Embryonic facial prominence (tissue), 1 donor: ENCODE measurements at regions not wholly inside any gene's neighbourhood (a gene's known extent, or its start where the extent isn't known, plus 50 kb on each side); places are given as distances from the start of the nearest gene placed in this dataset.

Experiments used
- DNase-seq: peaks from one replicate; pipeline ENCODE4 v3.0.0-alpha.2; 2016; ENCODE audit errors: extremely low spot score

DNA sequence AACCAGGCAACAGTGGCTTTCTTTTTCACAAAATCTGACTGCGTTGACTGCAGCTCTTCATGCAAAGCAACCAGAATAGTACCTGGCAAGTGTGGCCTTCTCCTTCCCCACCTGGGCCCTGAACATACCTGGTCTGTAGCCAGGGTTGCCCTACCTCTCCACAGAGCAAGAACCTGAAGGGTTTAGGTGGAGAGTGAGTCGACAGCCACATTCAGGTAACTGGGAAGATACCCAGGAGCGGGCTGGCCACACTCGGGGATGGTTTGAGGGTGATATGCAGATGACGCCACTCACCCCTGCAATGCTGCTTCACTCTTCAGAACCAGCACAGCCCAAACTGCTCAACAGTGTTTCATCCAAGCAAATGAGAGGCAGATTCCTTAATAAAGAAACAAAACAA lies 117.3 kb downstream of the TTC32 start:
- DNase-seq, result no peak

- DNase-seq, result no peak
Measured at GRCh38 chr2:19783935-19784334, 117.8 kb downstream of the TTC32 start.

GRCh38 chr2:19776941-19777514 lies 124.8 kb downstream of the TTC32 start:
- DNase-seq, result no peak

- DNase-seq, result no peak
Measured at GRCh38 chr2:19775838-19776237, 125.9 kb downstream of the TTC32 start.

DNA sequence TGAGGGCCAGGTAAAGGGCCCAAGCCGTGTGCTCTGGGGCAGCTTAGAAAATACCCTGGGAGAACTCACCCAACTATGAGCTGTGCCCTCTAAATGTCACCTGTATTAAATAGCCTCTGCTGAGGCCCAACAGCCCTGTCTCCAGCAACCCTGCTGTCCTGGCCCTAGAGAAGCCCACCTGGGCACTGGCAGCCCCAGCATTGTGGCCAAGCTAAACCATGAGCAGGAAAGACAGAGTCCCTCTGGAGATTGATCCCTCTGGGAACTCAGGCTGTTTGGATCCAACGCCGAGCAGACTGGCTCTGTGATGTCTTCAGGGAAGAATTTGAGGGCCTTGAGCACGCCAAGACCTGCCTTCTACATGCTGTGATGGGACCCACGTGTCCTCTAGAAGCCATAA lies 126.5 kb downstream of the TTC32 start:
- DNase-seq, result no peak

DNA sequence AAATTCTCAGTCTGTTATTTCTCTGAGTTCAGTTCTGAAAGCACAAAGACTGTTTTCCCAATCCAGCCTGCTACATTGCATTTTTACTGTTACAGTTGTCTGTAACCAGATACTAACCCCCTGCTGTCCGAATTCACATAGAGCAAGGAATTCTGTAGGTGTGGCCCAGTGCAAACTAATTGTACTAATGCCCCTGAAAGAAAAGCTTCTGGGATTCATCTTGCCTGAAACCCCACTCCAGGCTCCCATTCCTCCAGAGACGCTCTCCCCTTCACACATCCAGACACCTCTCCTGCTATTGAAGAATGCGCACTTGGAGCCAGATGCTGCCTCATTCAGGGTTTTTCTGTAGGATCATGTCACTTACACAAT lies 127.0 kb downstream of the TTC32 start:
- peak; percentile 45 for DNase-seq

- DNase-seq, result no peak
Measured at GRCh38 chr2:19772981-19773380, 128.8 kb downstream of the TTC32 start.

DNA sequence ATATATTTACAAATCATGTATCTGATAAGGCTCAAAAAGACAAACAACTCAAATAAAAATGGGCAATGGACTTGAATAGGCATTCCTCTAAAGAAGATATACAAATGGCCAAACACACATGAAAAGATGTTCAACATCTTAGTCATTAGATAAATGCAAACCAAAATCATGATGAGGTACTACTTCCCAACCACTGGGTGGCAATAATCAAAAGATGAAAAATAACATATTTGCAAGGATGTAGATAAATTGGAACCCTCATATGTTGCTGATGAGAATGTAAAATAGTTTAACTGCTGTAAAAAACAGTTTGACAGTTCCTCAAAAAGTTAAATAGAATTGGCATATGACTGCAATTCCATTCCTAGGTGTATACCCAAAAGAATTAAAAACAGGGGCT lies 132.3 kb downstream of the TTC32 start:
- no peak for DNase-seq

- DNase-seq, result no peak
Measured at GRCh38 chr2:19767899-19768298, 133.9 kb downstream of the TTC32 start.

DNA sequence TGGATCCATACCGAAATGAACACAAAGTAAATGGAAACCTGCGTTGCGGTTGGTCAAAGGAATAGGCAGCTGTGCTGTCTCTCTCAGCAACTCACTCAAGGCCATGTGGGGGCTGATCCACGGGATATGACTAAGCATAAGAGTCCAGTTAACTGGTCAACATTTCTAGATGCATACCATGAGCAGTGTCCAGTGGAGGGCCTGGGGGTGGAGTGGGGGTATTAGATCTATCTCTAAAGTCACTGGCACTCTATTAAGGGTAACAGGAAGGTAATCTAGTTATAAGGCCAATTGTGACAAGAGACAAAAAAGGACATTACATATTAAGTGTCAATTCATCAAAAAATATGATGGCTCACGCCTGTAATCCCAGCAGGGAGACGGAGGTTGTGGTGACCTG lies 136.8 kb downstream of the TTC32 start:
- DNase-seq, result no peak

DNA sequence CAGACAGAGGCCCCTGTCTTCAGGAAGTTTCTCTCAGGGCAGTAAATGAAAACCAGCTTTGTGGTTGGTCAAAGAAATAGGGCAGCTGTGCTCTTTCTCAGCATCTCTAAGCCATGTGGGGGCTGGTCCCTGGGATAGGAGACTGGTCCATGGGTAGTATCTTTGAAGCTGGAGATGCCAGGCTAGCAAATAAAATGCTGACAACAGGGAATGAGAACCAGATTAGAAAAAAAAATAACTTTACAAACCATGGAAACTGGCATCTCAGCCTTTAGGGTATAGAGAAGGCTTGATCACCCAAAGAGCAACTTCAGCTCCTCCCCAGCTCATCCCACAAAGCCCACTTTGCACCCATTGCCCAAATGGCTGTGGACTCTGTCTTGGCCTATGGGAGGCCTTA lies 138.1 kb downstream of the TTC32 start:
- no peak for DNase-seq

GRCh38 chr2:19762959-19763605 lies 138.7 kb downstream of the TTC32 start:
- no peak for DNase-seq

DNA sequence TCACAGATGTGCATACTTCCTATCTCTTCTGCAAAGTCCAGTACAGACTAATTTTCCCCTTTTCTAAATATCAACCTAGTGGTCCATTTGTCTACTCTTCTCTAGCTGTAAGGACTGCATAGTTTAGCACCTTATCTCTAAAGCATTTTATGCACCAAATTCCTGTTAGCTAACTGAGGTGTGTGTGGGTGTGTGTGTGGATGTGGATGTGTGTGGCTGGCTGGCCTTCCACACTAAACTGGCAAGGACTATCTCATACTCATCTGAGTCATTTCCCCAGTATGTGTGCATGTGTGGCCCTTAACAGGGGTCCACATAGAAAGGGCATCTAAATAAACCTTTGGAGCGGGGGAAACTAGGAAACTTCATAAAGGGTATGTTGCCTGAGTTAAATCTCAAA lies 139.6 kb downstream of the TTC32 start:
- DNase-seq, result no peak

DNA sequence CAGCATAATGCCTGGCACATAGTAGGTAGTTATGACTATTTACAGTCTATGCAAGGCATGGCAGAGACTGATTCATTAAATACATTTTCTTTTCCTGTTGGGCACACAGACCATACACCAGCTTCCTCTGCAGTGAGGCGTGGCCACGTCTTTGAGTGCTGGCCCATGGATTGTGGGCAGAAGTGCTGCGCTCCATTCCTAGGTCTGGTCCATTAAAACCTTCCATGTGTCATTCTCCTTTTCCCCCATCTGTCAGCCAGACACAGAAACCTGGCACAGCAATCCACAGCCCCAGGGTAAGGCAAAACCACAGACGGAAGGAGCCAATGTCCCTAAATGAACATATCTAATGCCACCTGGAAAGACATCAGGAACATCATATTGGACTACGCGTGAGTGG lies 141.9 kb downstream of the TTC32 start:
- DNase-seq, result no peak

DNA sequence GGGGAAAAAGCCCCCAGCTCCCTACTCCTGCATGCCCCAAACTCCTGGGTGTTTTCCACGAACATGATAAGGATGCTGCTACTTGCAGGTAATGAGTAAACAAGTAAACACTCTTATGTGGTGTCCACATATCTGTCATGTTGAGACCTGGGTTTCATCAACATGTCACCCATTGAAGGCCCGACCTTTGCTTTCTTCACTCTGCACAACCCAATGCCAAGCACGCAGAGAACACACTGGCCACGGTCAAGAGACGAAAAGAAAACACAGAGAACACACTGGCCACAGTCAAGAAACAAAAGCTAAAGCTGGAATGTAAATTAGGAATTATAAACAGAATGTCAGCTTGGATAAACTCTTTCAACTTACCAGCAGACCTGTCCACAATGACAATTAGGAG lies 143.1 kb downstream of the TTC32 start:
- DNase-seq, result no peak

DNA sequence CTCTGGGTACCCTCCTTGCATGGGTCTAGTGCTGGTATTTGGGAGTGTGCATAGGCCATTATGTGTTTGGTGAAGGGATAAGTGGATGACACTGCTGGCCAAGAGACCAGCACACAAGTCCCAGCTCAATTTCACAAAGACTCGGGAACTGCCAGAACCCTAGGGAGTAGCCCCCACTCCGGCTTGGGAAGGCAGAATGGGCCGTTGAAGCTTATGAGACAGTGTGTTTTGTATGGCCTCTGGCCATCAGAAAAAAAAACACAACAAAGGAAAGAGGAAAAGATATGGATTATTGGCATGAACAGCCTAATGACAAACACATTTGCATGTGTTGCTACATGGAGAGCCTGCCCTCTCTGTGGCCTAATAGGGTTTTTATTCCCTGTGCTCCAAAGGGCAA lies 144.2 kb downstream of the TTC32 start:
- no peak for DNase-seq

DNA sequence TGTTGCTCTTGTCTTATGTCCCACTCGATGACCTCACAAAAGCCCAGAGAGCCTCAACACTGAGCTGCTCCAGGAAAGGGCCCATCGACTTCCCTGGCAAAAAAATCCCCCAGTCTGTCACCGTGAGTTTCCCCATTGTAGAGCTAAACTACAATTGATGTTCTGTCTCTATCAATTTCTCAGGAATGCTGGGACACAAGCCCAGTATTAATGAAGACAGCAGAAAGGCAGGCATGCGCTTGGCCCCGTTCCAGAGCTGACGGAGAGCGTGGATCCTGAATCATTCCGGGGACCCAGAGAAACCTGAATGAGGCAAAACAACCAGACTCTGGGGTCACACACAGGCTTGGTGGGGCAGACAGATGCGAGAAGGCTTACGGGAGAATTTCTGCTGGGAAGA lies 146.9 kb downstream of the TTC32 start:
- DNase-seq, result no peak

GRCh38 chr2:19753818-19754217 lies 148.0 kb downstream of the TTC32 start:
- no peak for DNase-seq

GRCh38 chr2:19753314-19753713 lies 148.5 kb downstream of the TTC32 start:
- no peak for DNase-seq

- DNase-seq, result no peak
Measured at GRCh38 chr2:19752500-19752899, 149.3 kb downstream of the TTC32 start.

- no peak for DNase-seq
Measured at GRCh38 chr2:19751631-19752030, 150.2 kb downstream of the TTC32 start.

DNA sequence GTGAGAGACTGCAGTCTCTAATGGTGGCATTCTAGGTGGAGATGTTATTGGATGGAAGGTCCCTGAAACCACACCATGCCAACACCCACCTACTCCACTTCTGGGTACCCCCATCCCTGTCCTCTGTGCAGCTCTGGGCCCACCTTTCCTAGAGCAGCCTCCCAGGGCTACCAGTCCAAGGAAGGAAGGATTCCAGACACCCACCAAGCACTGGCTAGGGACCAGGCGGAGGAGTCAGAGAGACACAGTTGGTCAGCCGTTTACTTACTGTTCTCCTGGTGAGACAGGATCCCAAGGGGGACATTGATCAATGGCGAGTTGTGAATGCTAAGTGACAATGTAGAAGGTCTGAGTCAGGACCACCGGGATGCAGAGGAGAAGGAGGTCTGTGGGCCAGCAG lies 151.6 kb downstream of the TTC32 start:
- no peak for DNase-seq

DNA sequence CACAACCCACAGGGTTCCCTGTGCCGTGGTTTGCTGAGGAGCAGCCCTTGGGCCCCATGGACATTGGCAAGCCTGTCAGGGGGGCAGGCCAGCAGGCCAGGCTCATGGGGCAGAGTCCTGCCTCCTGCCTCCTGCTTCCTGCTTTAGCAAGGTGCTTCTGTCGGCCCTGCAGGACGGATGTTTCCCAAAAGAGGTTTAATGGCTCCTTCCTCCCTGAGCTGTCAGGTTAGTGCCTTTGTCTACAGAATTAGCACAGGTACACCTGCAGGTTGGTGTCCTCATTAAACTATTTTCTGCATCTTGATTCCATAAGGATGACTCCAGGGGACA lies 152.3 kb downstream of the TTC32 start:
- no peak for DNase-seq
